GM08714 (cell line): ENCODE measurements at regions not wholly inside any gene's neighbourhood (a gene's known extent, or its start where the extent isn't known, plus 50 kb on each side); places are given as distances from the start of the nearest gene placed in this dataset.

Experiments used
- H3K4me3 ChIP-seq: fragments of 200-500 bp; sonication (Bioruptor generic); 2 replicates; pipeline ENCODE4 v1.5.1; 2014; ENCODE audit warnings: mild to moderate bottlenecking, low read length, inconsistent platforms
- ZNF274 ChIP-seq: IDR thresholded peaks from 2 replicates; pipeline ENCODE4 v1.6.1; 2012; ENCODE audit warnings: mild to moderate bottlenecking, low read depth, low read length

- TF ChIP-seq ZNF274: no peak
- no peak overlapping the region for H3K4me3 ChIP-seq
Measured at GRCh38 chr5:6026766-6027406, 351.5 kb downstream of the MED10 start.

- TF ChIP-seq ZNF274: no peak
- H3K4me3 ChIP-seq: no peak overlapping the region
Measured at GRCh38 chr5:6019612-6020011, 358.7 kb downstream of the MED10 start.

GRCh38 chr5:6013506-6013905, 364.8 kb downstream of the MED10 start:
- TF ChIP-seq ZNF274: no peak
- H3K4me3 ChIP-seq: no peak overlapping the region

GRCh38 chr5:6011199-6011598, 367.1 kb downstream of the MED10 start:
- no peak for TF ChIP-seq ZNF274
- H3K4me3 ChIP-seq: no peak overlapping the region

- no peak for TF ChIP-seq ZNF274
- H3K4me3 ChIP-seq: no peak overlapping the region
Measured at GRCh38 chr5:6006838-6007314, 371.5 kb downstream of the MED10 start.

GRCh38 chr5:6003040-6003825, 375.1 kb downstream of the MED10 start:
- no peak for TF ChIP-seq ZNF274

GRCh38 chr5:6000867-6001266, 377.5 kb downstream of the MED10 start:
- TF ChIP-seq ZNF274: no peak

More at GRCh38 chr5:6003040-6003825, 375.1 kb downstream of the MED10 start:
- H3K4me3 ChIP-seq: no peak overlapping the region

GRCh38 chr5:5995819-5996218, 382.5 kb downstream of the MED10 start:
- no peak overlapping the region for H3K4me3 ChIP-seq
- TF ChIP-seq ZNF274: no peak

More at GRCh38 chr5:6000867-6001266, 377.5 kb downstream of the MED10 start:
- H3K4me3 ChIP-seq: no peak overlapping the region

GRCh38 chr5:5986492-5987178, 391.7 kb downstream of the MED10 start:
- no peak overlapping the region for H3K4me3 ChIP-seq
- no peak for TF ChIP-seq ZNF274

- no peak overlapping the region for H3K4me3 ChIP-seq
- TF ChIP-seq ZNF274: no peak
Measured at GRCh38 chr5:5985332-5985731, 393.0 kb downstream of the MED10 start.

- H3K4me3 ChIP-seq: no peak overlapping the region
- no peak for TF ChIP-seq ZNF274
Measured at GRCh38 chr5:5983261-5983980, 394.9 kb downstream of the MED10 start.

- no peak overlapping the region for H3K4me3 ChIP-seq
- no peak for TF ChIP-seq ZNF274
Measured at GRCh38 chr5:5981562-5981961, 396.8 kb downstream of the MED10 start.

- TF ChIP-seq ZNF274: no peak
Measured at GRCh38 chr5:5980538-5980895, 397.8 kb downstream of the MED10 start.

GRCh38 chr5:5979761-5980537, 398.4 kb downstream of the MED10 start:
- TF ChIP-seq ZNF274: no peak
- no peak overlapping the region for H3K4me3 ChIP-seq

More at GRCh38 chr5:5980538-5980895, 397.8 kb downstream of the MED10 start:
- H3K4me3 ChIP-seq: no peak overlapping the region
